ENCODE measurements at regions not wholly inside any gene's neighbourhood (a gene's known extent, or its start where the extent isn't known, plus 50 kb on each side); places are given as distances from the start of the nearest gene placed in this dataset.

- H3K36me3 ChIP-seq, result no peaks in the 10 kb centered on the region
- peaks cover 0 to 4% of the 10 kb centered on the region in 2 donors for H3K9me3 ChIP-seq
- no peak overlapping the region for H3K4me3 ChIP-seq
- no peak overlapping the region for H3K27ac ChIP-seq
- H3K4me1 ChIP-seq, result peaks cover 0 to 11% of the 10 kb centered on the region in 2 donors
- intact Hi-C loops (cut with DNase I), result no loop called here
- ATAC-seq (peak; percentile 77), DNase-seq (peak in 1 of 4 donors; percentile 42)
- H3K27me3 ChIP-seq, result no peaks in the 10 kb centered on the region
- no peak for TF ChIP-seq CTCF (IDR thresholded peaks at IDR 0.05)
These were observed 205.1 kb downstream of the AUH start for GRCh38 chr9:91156451-91157234.

GRCh38 chr9:91157883-91158282 lies 203.8 kb downstream of the AUH start:
- TF ChIP-seq CTCF (IDR thresholded peaks at IDR 0.05), result no peak
- H3K36me3 ChIP-seq, result no peaks in the 10 kb centered on the region
- H3K4me3 ChIP-seq, result no peak overlapping the region
- H3K27me3 ChIP-seq, result no peaks in the 10 kb centered on the region
- H3K4me1 ChIP-seq, result peaks cover 9 to 23% of the 10 kb centered on the region in 2 donors
- peaks cover 0 to 4% of the 10 kb centered on the region in 2 donors for H3K9me3 ChIP-seq
- DNase-seq (no peak), ATAC-seq (no peak)
- H3K27ac ChIP-seq, result no peak overlapping the region
- intact Hi-C loops (cut with DNase I), result no loop called here

GRCh38 chr9:91158286-91158685 lies 203.4 kb downstream of the AUH start:
- DNase-seq (no peak), ATAC-seq (no peak)
- intact Hi-C loops (cut with DNase I), result no loop called here
- Histone ChIP-seq H3K27me3 (no peaks in the 10 kb centered on the region), H3K9me3 (peaks cover 0 to 4% of the 10 kb centered on the region in 2 donors), H3K36me3 (no peaks in the 10 kb centered on the region), H3K4me3 (no peak overlapping the region), H3K27ac (no peak overlapping the region), H3K4me1 (peaks cover 9 to 27% of the 10 kb centered on the region in 2 donors)
- no peak for TF ChIP-seq CTCF (IDR thresholded peaks at IDR 0.05)

- Histone ChIP-seq H3K27me3 (no peaks in the 10 kb centered on the region), H3K9me3 (peaks cover 0 to 4% of the 10 kb centered on the region in 2 donors), H3K36me3 (no peaks in the 10 kb centered on the region), H3K27ac (no peak overlapping the region), H3K4me1 (peaks cover 9 to 34% of the 10 kb centered on the region in 2 donors), H3K4me3 (no peak overlapping the region)
- no peak for ATAC-seq
- no peak for TF ChIP-seq CTCF (IDR thresholded peaks at IDR 0.05)
- DNase-seq, result no peak
- intact Hi-C loops (cut with DNase I), result no loop called here
These were observed 202.8 kb downstream of the AUH start for GRCh38 chr9:91158946-91159345.

GRCh38 chr9:91159664-91160121 lies 202.0 kb downstream of the AUH start:
- H3K9me3 ChIP-seq, result peaks cover 0 to 4% of the 10 kb centered on the region in 2 donors
- H3K36me3 ChIP-seq, result no peaks in the 10 kb centered on the region
- H3K4me1 ChIP-seq, result peaks cover 13 to 41% of the 10 kb centered on the region in 2 donors
- no peak overlapping the region for H3K27ac ChIP-seq
- ATAC-seq (peak; percentile 71), DNase-seq (peak in 2 of 4 donors; percentile 46 to 61)
- H3K27me3 ChIP-seq, result no peaks in the 10 kb centered on the region
- H3K4me3 ChIP-seq, result no peak overlapping the region
- no peak for TF ChIP-seq CTCF (IDR thresholded peaks at IDR 0.05)
- intact Hi-C loops (cut with DNase I), result no loop called here
